GM18907 (cell line): ENCODE measurements at regions not wholly inside any gene's neighbourhood (a gene's known extent, or its start where the extent isn't known, plus 50 kb on each side); places are given as distances from the start of the nearest gene placed in this dataset.

Experiments used
- ATAC-seq: cut with Tn5 transposase; IDR thresholded peaks from one replicate; pipeline ENCODE4 v1.9.1; 2021; ENCODE audit warnings: mild to moderate bottlenecking, moderate library complexity; ENCODE audit not compliant: unreplicated experiment

- no peak for ATAC-seq
Observed at GRCh38 chr5:56289602-56289987, 56.5 kb upstream of the ANKRD55 start.

- ATAC-seq: no peak
Observed at GRCh38 chr5:56288873-56289601, 55.9 kb upstream of the ANKRD55 start.

- no peak for ATAC-seq
Observed at GRCh38 chr5:56286015-56286884, 53.1 kb upstream of the ANKRD55 start.

GRCh38 chr5:56282951-56283350, 49.8 kb upstream of the ANKRD55 start:
- no peak for ATAC-seq
